D341Med (cell line): ENCODE measurements at regions not wholly inside any gene's neighbourhood (a gene's known extent, or its start where the extent isn't known, plus 50 kb on each side); places are given as distances from the start of the nearest gene placed in this dataset.
"Not testable (repeated sequence)": the region's sequence is repeated elsewhere in the genome, so short reads cannot be mapped to it uniquely, and the experiment has no call there.

Experiments used
- DNase-seq: peaks from one replicate; pipeline ENCODE4 v3.0.0; 2012; ENCODE audit warnings: low spot score

DNA sequence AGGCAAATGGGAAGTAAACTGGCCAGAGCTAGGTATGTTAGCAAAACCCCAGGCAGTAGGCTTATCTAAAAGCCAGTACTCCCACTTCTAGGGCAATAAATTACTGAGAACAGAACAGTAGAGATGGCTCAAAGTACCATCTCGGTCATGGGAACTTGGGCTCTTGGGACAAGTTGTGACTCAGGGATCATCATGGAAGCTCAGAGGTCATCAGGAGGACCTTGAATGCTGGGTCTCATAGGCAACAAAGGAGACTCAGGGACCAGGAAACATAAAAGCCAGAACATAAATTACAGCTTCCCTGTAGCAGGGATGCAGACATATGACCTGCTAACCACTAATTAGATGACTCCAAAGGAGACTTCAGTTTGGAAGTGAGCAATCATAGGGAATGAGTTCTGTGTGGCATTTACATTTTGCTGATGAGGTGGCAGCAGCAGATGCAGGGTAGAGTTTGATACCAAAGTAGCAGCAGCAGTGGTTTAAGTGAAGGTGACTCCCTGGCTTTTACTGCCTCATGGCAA, 97.6 kb upstream of the SCAF11 start:
- no peak for DNase-seq

DNA sequence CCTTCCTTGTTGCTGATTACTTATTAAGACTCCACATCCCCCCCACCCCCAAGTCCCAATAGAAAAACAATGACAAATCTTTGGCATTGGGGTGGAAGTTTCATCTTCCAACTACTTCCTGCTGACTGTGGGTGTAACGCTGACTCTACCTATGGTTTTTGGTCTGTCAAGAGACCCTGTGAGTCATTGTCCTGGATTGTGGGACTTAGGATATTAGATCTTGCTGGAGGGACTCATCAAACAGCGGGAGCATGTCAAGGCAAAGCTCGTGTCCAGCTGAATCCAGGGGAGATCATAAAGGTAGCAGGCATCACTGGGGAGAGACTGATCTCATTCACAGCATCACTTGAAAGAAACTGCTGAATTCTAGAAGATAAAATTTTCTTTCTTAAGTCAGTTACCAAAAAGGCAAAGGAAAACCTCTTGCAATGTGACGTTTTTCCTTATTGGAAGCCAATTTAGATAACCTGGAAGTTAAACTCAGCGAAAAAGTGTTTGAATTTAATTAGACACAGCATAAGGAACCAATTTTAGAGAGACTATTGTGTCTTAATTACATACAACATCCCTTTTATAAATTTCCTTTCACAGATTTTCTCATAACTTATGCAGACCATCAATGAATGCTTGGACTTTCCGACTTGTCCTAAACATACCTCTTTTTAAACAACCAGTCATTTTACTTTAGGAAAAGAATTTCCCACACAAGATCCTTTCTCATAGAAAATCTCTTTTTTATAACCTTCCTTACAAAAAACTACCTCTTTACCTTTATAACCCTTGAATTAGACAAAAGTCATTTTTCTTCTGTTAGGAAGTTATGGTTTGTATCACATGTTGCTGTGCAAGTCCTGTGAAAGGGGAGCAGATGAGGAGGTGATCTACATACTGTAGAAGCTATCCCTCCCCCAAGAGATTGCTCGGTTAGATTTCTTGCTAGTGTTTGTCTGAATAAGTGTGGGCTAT, 94.6 kb upstream of the SCAF11 start:
- no peak for DNase-seq

DNA sequence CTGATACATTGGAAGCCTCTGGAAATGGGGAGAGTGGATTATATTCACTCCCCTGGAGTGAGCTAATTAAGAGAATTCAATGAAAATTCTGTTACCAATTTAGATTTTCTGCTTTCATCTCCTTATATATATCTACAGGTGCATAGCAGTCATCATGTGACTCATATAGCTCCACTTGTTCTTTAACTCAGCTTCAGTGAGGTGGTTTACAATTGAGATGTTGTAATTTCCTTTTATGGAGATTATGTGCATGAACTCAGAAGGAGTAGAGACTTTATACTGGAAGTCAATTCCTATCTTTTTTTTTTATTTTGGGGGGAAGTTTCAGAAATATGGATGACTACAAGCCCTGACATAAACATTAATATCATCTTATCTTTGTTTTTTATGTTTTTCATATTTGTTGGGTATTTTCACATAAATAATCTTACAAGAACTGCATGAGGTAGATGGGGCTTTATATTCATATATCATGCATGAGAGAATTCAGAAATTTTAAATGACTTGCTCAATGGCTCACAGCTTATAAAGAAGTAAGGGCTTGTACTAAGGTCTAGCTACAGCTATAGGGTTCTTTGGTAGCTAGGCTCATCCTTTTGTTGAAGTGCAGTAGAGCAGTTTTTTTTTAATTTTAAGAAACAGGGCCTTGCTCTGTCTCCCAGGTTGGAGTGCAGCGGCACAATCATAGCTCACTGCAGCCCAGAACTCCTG, 92.3 kb upstream of the SCAF11 start:
- no peak for DNase-seq

DNA sequence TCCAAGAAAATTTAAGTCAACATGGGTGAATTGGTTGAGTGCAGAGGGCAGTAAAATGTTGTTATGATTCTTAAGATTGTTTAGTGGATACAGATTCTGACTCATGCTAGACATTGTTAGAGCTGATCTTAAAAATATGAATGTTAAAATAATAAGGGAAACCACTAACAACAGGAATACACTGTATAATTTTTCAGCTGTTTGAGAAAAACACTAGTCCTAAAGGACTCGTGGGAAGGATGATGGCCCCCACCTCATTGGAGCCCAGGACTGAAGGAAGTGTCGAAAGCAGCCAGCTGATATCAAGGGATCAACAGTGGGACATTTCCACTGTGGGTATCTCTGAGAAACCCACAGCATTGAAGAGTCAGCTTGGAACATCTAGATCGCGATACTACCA, 82.9 kb upstream of the SCAF11 start:
- DNase-seq, result no peak

- DNase-seq, result peak; percentile 80
Measured at GRCh38 chr12:46071769-46072624, 81.6 kb upstream of the SCAF11 start.

- DNase-seq, result no peak
Measured at GRCh38 chr12:46071335-46071734, 81.0 kb upstream of the SCAF11 start.

GRCh38 chr12:46067094-46067493, 76.7 kb upstream of the SCAF11 start:
- no peak for DNase-seq

DNA sequence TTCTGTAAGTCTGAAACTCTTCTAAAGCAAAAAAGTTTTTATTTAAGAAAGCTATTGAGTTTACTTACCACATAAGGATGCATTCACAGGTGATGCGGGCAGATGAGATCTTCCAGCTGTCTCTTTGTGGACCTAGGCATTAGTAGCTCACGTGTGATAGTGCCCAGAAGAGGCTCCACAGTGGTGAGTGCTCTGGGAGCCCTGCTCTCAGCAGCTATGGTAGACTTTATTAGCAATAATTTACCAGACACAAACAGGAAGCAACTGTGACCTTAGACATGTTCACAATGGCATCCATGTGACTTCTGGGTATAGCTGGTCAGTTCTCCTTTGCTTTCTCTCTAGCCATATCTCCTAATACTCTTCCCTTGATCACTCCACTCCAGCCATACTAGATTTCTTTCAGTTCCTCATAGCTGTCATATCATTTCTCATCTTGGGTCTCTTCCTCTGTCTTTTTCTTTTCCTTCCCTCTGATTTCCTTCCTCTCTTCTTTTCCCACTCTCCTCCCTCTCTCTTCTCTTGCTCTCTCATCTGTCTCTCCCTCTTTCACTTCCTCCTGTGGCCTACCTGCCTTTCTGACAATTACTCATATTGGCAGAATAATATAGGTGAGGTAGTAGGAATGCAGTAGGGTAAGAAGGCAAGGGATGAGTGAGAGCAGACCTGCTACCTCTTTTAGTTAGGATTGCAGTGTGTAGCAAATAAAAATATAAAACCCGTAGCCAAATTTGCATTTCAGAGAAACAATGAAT, 75.2 kb upstream of the SCAF11 start:
- no peak for DNase-seq

DNA sequence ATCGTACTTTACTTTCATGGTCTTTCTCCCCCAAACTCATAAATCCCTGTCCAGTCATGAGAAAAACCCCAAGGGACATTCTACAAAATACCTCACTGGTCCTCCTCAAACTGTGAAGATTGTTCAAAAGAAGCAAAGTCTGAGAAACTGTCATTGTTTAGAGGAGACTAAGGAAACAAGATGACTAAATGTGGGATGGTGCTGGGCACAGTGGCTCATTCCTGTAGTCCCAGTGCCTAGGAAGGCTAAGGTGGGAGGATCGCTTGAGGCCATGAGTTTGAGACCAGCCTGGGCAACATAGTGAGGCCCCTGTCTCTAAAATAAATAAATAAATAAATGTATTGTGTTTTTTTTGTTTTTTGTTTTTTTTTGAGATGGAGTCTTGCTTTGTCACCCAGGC, 74.2 kb upstream of the SCAF11 start:
- DNase-seq, result no peak

DNA sequence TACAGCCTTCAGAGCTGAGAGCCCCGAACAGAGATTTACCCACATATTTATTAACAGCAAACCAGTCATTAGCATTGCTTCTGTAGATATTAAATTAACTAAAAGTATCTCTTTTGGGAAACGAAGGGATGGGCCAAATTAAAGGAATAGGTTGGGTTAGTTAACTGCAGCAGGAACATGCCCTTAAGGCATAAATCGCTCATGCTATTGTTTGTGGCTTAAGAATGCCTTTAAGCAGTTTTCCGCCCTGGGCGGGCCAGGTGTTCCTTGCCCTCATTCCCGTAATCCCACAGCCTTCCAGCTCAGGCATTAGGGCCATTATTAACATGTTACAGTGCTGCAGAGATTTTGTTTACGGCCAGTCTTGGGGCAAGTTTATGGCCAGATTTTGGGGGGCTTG, 68.3 kb upstream of the SCAF11 start:
- not testable (repeated sequence) for DNase-seq

GRCh38 chr12:46050805-46051204, 60.4 kb upstream of the SCAF11 start:
- DNase-seq, result no peak

DNA sequence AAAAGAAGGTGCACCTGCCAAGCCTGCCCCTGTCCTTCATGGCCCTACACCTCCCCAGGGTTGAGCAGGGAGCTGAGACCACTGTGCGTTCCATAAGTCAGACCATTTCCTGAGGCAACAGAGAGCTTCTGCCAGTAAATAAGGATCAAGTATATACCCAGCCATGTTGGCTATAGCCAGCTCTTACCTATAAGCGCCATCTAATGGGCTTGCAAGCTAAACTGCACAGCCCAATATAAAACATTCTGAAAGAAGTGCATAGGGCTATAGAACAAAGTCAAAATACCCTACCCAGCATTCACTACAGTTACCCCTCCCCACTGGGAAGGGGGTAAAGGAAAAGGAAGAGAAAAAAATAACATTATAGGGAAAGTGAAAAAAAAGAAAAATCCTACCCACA, 59.3 kb upstream of the SCAF11 start:
- no peak for DNase-seq

- no peak for DNase-seq
Measured at GRCh38 chr12:46046436-46046835, 56.1 kb upstream of the SCAF11 start.

DNA sequence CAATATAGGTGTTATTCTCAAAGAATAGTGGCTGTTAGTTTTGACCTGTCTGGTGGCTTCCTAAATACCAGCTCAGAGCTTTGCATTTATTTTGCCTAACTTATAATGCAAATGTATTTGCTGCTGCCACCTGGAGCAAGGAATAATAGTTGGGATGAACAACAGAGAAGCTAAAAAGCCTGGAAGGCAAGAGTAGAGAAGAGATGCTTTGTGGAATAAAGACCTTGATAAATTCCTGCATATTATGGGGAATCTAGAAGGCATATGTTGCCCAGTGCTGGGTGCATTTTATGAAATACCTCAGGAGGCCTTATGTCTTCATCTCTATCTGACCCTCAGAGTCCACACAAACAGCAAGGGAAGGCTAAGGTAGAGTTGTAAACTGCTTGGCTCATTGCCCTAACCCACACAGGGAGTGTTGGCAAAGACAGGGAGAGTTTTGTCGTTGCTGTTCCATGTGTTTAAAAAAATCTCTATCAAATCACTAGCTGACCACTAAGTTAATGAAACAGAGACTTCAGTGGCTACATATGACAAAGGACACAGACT, 53.7 kb upstream of the SCAF11 start:
- no peak for DNase-seq
